Ectodermal cell (in vitro differentiated cells): ENCODE measurements at regions not wholly inside any gene's neighbourhood (a gene's known extent, or its start where the extent isn't known, plus 50 kb on each side); places are given as distances from the start of the nearest gene placed in this dataset.

ENCODE experiments used
- H3K27ac ChIP-seq: 2 replicates; pipeline ENCODE4 v1.7.0; 2013; ENCODE audit warnings: mild to moderate bottlenecking, low read depth, low read length; ENCODE audit not compliant: insufficient read depth, poor library complexity, severe bottlenecking
- H3K27me3 ChIP-seq: 2 replicates; pipeline ENCODE4 v1.7.0; 2013; ENCODE audit warnings: mild to moderate bottlenecking, low read length; ENCODE audit not compliant: insufficient read depth, control insufficient read depth, poor library complexity, severe bottlenecking
- H3K36me3 ChIP-seq: one replicate; pipeline ENCODE4 v1.7.0; 2013; ENCODE audit warnings: low read length; ENCODE audit not compliant: control insufficient read depth, insufficient read depth
- H3K4me1 ChIP-seq: one replicate; pipeline ENCODE4 v1.7.0; 2013; ENCODE audit warnings: low read length; ENCODE audit not compliant: control insufficient read depth, insufficient read depth
- H3K4me3 ChIP-seq: 2 replicates; pipeline ENCODE4 v1.7.0; 2013; ENCODE audit warnings: low read depth, low read length, control low read depth; ENCODE audit not compliant: insufficient read depth
- H3K9me3 ChIP-seq: 2 replicates; pipeline ENCODE4 v1.7.0; 2013; ENCODE audit warnings: mild to moderate bottlenecking, low read length, moderate library complexity; ENCODE audit not compliant: control insufficient read depth
- WGBS, 2 experiments: methylation state at CpG; one replicate each; pipeline ENCODE4 v1.1.7; 2013; ENCODE audit warnings: missing lambda C conversion rate in 2 of 2; 5-methylcytosine and 5-hydroxymethylcytosine counted together

GRCh38 chr7:12508554-12508953 lies 62.0 kb upstream of the SCIN start:
- Histone ChIP-seq H3K27ac (no peak overlapping the region), H3K9me3 (no peaks in the 10 kb centered on the region), H3K4me1 (no peaks in the 10 kb centered on the region), H3K27me3 (no peaks in the 10 kb centered on the region), H3K4me3 (no peak overlapping the region), H3K36me3 (no peaks in the 10 kb centered on the region)
- 95 to 98% methylated on average over 2 of the region's 2 CpGs for WGBS, 2 experiments

- Histone ChIP-seq H3K4me3 (no peak overlapping the region), H3K36me3 (no peaks in the 10 kb centered on the region), H3K27me3 (no peaks in the 10 kb centered on the region), H3K4me1 (no peaks in the 10 kb centered on the region), H3K27ac (no peak overlapping the region), H3K9me3 (no peaks in the 10 kb centered on the region)
Observed at GRCh38 chr7:12517451-12517850, 53.1 kb upstream of the SCIN start.

GRCh38 chr7:12518920-12519681 lies 51.4 kb upstream of the SCIN start:
- no peak overlapping the region for H3K4me3 ChIP-seq
- no peak overlapping the region for H3K27ac ChIP-seq
- no peaks in the 10 kb centered on the region for H3K36me3 ChIP-seq
- H3K27me3 ChIP-seq, result no peaks in the 10 kb centered on the region
- 86 to 89% methylated on average over 2 of the region's 2 CpGs for WGBS, 2 experiments
- H3K9me3 ChIP-seq, result no peaks in the 10 kb centered on the region
- no peaks in the 10 kb centered on the region for H3K4me1 ChIP-seq

GRCh38 chr7:12519682-12520009 lies 50.9 kb upstream of the SCIN start:
- Histone ChIP-seq H3K4me1 (no peaks in the 10 kb centered on the region), H3K27me3 (no peaks in the 10 kb centered on the region), H3K9me3 (no peaks in the 10 kb centered on the region), H3K36me3 (no peaks in the 10 kb centered on the region), H3K4me3 (no peak overlapping the region), H3K27ac (no peak overlapping the region)
- WGBS, 2 experiments, result 42 to 48% methylated on average over 1 of the region's 1 CpG
